ENCODE measurements at regions not wholly inside any gene's neighbourhood (a gene's known extent, or its start where the extent isn't known, plus 50 kb on each side); places are given as distances from the start of the nearest gene placed in this dataset.

DNA sequence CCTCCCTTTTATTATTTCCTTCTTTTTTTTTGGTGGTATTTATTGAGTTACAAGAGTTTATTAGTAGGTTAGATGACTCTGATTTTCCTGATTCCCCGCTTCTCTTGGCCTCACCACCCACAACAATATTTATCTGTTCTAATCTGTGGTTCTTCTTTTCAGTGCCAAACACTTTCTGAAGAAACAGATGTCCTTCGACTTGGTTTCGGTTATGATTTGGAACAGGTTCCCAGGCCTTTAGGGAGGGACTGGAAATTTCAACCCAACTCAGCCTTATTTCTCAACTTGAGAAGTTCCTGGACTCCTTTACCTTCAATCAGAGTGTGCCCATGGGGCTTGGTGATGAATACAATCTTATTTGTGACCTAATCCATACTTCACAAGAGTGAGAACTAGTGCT lies 108.1 kb downstream of the UCHL1 start:
- peaks cover 64% of the 10 kb centered on the region for H3K4me1 Mint-ChIP-seq (ENCODE audit: unreplicated experiment)
- H3K9me3 Mint-ChIP-seq (ENCODE audit: unreplicated experiment): no peaks in the 10 kb centered on the region
- TF ChIP-seq, protein P1, sequence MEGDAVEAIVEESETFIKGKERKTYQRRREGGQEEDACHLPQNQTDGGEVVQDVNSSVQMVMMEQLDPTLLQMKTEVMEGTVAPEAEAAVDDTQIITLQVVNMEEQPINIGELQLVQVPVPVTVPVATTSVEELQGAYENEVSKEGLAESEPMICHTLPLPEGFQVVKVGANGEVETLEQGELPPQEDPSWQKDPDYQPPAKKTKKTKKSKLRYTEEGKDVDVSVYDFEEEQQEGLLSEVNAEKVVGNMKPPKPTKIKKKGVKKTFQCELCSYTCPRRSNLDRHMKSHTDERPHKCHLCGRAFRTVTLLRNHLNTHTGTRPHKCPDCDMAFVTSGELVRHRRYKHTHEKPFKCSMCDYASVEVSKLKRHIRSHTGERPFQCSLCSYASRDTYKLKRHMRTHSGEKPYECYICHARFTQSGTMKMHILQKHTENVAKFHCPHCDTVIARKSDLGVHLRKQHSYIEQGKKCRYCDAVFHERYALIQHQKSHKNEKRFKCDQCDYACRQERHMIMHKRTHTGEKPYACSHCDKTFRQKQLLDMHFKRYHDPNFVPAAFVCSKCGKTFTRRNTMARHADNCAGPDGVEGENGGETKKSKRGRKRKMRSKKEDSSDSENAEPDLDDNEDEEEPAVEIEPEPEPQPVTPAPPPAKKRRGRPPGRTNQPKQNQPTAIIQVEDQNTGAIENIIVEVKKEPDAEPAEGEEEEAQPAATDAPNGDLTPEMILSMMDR (IDR thresholded peaks at IDR 0.05; ENCODE audit: unreplicated experiment): no peak
- H3K27me3 Mint-ChIP-seq (ENCODE audit: unreplicated experiment): peaks cover 7% of the 10 kb centered on the region
- H3K36me3 Mint-ChIP-seq (ENCODE audit: low read depth, unreplicated experiment): peaks cover 28% of the 10 kb centered on the region
- H3K4me3 Mint-ChIP-seq (ENCODE audit: unreplicated experiment): no peak overlapping the region
- H3K27ac Mint-ChIP-seq (ENCODE audit: unreplicated experiment): no peak overlapping the region
- DNase-seq (ENCODE audit: low spot score): no peak

DNA sequence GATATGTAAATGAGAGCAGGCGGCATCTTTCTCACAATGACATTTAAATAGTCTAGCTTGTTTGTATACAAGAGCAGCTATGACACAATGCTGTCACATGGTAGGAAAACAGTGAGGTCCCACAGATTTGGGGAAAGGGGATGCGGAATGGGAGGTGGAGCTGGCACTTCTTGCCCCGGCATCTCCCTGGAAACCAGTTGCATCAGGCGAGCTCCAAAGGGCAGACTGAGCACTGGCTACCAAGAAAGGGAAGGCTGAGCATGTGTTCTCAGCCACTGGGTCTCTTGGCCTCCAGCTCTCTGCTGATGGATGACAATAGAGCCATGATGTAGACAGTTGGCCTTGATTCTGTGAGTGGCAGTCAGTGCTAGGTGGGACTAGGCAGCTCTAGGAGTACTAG lies 109.0 kb downstream of the UCHL1 start:
- peak overlapping the region; percentile 19 for H3K27ac Mint-ChIP-seq (ENCODE audit: unreplicated experiment)
- no peaks in the 10 kb centered on the region for H3K9me3 Mint-ChIP-seq (ENCODE audit: unreplicated experiment)
- no peak overlapping the region for H3K4me3 Mint-ChIP-seq (ENCODE audit: unreplicated experiment)
- peaks cover 64% of the 10 kb centered on the region for H3K4me1 Mint-ChIP-seq (ENCODE audit: unreplicated experiment)
- peaks cover 7% of the 10 kb centered on the region for H3K27me3 Mint-ChIP-seq (ENCODE audit: unreplicated experiment)
- DNase-seq (ENCODE audit: low spot score): no peak
- TF ChIP-seq, protein P1 (IDR thresholded peaks at IDR 0.05; ENCODE audit: unreplicated experiment): no peak
- H3K36me3 Mint-ChIP-seq (ENCODE audit: low read depth, unreplicated experiment): peaks cover 28% of the 10 kb centered on the region

DNA sequence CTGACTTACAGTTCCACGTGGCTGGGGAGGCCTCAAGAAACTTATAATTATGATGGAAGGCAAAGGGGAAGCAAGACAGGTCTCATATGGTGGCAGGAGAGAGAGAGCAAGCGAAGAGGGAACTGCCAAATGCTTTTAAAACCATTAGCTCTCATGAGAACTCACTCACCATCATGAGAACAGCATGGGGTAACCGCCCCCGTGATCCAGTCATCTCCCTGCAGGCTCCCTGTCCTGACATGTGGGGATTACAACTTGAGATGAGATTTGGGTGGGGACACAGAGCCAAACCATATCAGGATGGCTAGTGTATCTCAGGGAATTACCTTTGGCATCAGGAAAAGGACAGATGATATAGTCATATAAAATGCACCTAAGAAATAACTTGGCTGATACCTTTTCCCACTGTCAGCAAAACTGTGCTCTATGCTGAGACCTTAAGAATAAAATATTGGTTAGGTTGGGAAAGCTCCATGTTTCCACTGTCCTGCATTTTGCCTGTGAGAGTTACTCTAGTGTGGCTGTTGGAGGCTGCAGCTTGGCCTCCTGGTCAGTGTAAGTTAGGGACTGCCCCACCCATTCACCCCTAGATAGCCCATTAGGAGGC lies 110.3 kb downstream of the UCHL1 start:
- Mint-ChIP-seq H3K4me1 (ENCODE audit: unreplicated experiment) (peaks cover 63% of the 10 kb centered on the region), H3K36me3 (ENCODE audit: low read depth, unreplicated experiment) (peaks cover 34% of the 10 kb centered on the region), H3K27ac (ENCODE audit: unreplicated experiment) (no peak overlapping the region), H3K27me3 (ENCODE audit: unreplicated experiment) (peaks cover 7% of the 10 kb centered on the region), H3K4me3 (ENCODE audit: unreplicated experiment) (no peak overlapping the region), H3K9me3 (ENCODE audit: unreplicated experiment) (no peaks in the 10 kb centered on the region)
- TF ChIP-seq, protein P1 (IDR thresholded peaks at IDR 0.05; ENCODE audit: unreplicated experiment): no peak
- DNase-seq (ENCODE audit: low spot score): no peak

DNA sequence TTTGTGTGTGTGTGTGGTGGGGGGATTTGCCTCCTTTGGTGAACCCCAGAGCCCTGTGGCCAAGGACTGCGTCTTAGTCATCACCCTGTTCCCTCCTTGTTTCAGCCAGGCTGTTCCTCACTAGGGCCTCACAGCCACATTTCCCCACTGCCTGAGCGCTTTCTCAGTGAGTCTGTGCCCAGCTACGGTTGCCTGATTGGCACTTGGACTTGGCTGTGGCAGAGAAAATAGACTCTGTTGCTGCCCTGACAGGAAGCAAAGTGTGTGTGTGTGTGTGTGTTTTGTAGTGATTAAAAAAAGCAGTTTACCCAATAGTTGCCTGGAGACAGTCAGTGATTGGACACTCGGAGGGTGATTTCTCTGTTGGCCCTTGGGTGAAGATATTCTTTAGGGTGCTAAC lies 113.0 kb downstream of the UCHL1 start:
- Mint-ChIP-seq H3K27me3 (ENCODE audit: unreplicated experiment) (peaks cover 4% of the 10 kb centered on the region), H3K9me3 (ENCODE audit: unreplicated experiment) (no peaks in the 10 kb centered on the region), H3K4me1 (ENCODE audit: unreplicated experiment) (peaks cover 60% of the 10 kb centered on the region), H3K36me3 (ENCODE audit: low read depth, unreplicated experiment) (peaks cover 40% of the 10 kb centered on the region), H3K4me3 (ENCODE audit: unreplicated experiment) (no peak overlapping the region), H3K27ac (ENCODE audit: unreplicated experiment) (no peak overlapping the region)
- TF ChIP-seq, protein P1 (IDR thresholded peaks at IDR 0.05; ENCODE audit: unreplicated experiment): no peak
- DNase-seq (ENCODE audit: low spot score): no peak

DNA sequence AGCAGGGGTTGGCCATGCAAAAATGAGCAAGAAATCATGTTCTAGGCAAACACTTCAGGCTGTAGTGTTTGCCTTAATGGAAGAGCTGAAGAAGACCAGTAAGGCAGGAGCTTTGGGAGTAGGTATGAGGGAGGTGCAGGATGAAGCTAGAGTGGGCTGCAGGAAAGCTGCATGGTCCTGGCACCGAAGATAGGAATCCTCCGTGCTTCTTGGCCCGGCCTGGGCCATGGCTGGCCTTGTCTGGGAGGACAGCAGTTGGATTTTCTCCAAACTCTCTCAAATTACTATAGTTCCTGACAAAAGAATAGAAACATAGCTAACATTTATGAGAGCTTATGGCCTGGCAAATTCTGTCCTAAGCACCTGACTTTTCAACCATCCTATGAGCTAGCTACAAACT lies 116.5 kb downstream of the UCHL1 start:
- peaks cover 4% of the 10 kb centered on the region for H3K27me3 Mint-ChIP-seq (ENCODE audit: unreplicated experiment)
- peaks cover 34% of the 10 kb centered on the region for H3K36me3 Mint-ChIP-seq (ENCODE audit: low read depth, unreplicated experiment)

More for the DNA sequence above, 116.5 kb downstream of the UCHL1 start:
- peak overlapping the region; percentile 62 for H3K4me3 Mint-ChIP-seq (ENCODE audit: unreplicated experiment)
- no peaks in the 10 kb centered on the region for H3K9me3 Mint-ChIP-seq (ENCODE audit: unreplicated experiment)
- DNase-seq (ENCODE audit: low spot score): no peak
- no peak overlapping the region for H3K27ac Mint-ChIP-seq (ENCODE audit: unreplicated experiment)
- TF ChIP-seq, protein P1 (IDR thresholded peaks at IDR 0.05; ENCODE audit: unreplicated experiment): no peak
- peaks cover 43% of the 10 kb centered on the region for H3K4me1 Mint-ChIP-seq (ENCODE audit: unreplicated experiment)
